CD4-positive, alpha-beta T cell (primary cell): ENCODE measurements at regions not wholly inside any gene's neighbourhood (a gene's known extent, or its start where the extent isn't known, plus 50 kb on each side); places are given as distances from the start of the nearest gene placed in this dataset.
"Not testable (repeated sequence)": the region's sequence is repeated elsewhere in the genome, so short reads cannot be mapped to it uniquely, and the experiment has no call there.

Source experiments
- ATAC-seq: fragments of 200-7000 bp; cut with Tn5 transposase; one replicate; pipeline ENCODE4 v1.10.0; 2022; ENCODE audit warnings: mild to moderate bottlenecking; ENCODE audit not compliant: poor library complexity
- CTCF ChIA-PET: fragments of 350-600 bp; sonication (Branson Sonifier 250); formaldehyde crosslinking; loops from one replicate; lab custom pipeline; 2021; ENCODE audit warnings: antibody characterized with exemption, inconsistent platforms; lab: Charles Lee
- POLR2A ChIA-PET: fragments of 350-600 bp; sonication (Branson Sonifier 250); formaldehyde crosslinking; loops from one replicate; lab custom pipeline; 2021; ENCODE audit warnings: antibody characterized with exemption, inconsistent platforms; lab: Charles Lee
- DNase-seq, 14 experiments: peaks; one replicate each; pipeline ENCODE4 v3.0.0-alpha.2; 2013 to 2020; ENCODE audit warnings: mixed read lengths in 2 of 14
- H3K27ac ChIP-seq, 2 donors: one replicate each; pipeline versions ENCODE4 v1.5.1 to v1.7.0; 2013; ENCODE audit warnings: low read length in 2 of 2, low read depth in 1 of 2, mild to moderate bottlenecking in 1 of 2
- H3K27me3 ChIP-seq, 2 experiments: 1 replicate in 1 of 2; 2 replicates in 1 of 2; pipeline versions ENCODE4 v1.6.1 to v1.7.0; 2013; ENCODE audit warnings: low read length in 2 of 2, control low read depth in 1 of 2, mild to moderate bottlenecking in 1 of 2, moderate library complexity in 1 of 2; ENCODE audit not compliant: insufficient read depth in 2 of 2, control insufficient read depth in 1 of 2
- H3K36me3 ChIP-seq: one replicate; pipeline ENCODE4 v1.6.1; 2013; ENCODE audit warnings: low read length, control low read depth; ENCODE audit not compliant: insufficient read depth
- H3K4me1 ChIP-seq: one replicate; pipeline ENCODE4 v1.6.1; 2013; ENCODE audit warnings: low read length, control low read depth; ENCODE audit not compliant: insufficient read depth
- H3K4me3 ChIP-seq: one replicate; pipeline ENCODE4 v1.5.1; 2013; ENCODE audit warnings: mild to moderate bottlenecking, low read length, moderate library complexity
- H3K9me3 ChIP-seq, 2 experiments: 1 replicate in 1 of 2; 2 replicates in 1 of 2; pipeline versions ENCODE4 v1.6.1 to v1.7.0; 2013; ENCODE audit warnings: low read length in 2 of 2, mild to moderate bottlenecking in 2 of 2, control low read depth in 1 of 2, moderate library complexity in 1 of 2; ENCODE audit not compliant: control insufficient read depth in 1 of 2, insufficient read depth in 1 of 2
- H3K27ac Mint-ChIP-seq: one replicate; pipeline ENCODE4 v1.8.0; 2020; ENCODE audit warnings: mixed read lengths
- H3K27me3 Mint-ChIP-seq: one replicate; pipeline ENCODE4 v1.8.0; 2021; ENCODE audit warnings: mixed read lengths
- H3K36me3 Mint-ChIP-seq: one replicate; pipeline ENCODE4 v1.8.0; 2021; ENCODE audit warnings: low read depth, mixed read lengths
- H3K4me1 Mint-ChIP-seq: one replicate; pipeline ENCODE4 v1.8.0; 2021; ENCODE audit warnings: low read depth, mixed read lengths
- H3K4me3 Mint-ChIP-seq: one replicate; pipeline ENCODE4 v1.8.0; 2020; ENCODE audit warnings: mild to moderate bottlenecking, mixed read lengths
- H3K9me3 Mint-ChIP-seq: one replicate; pipeline ENCODE4 v1.8.0; 2020; ENCODE audit warnings: mixed read lengths
- CTCF ChIP-seq: fragments of 200-600 bp; IDR thresholded peaks from one replicate; pipeline ENCODE4 v1.8.0; 2022; ENCODE audit warnings: antibody characterized with exemption, mild to moderate bottlenecking
- intact Hi-C, 2 experiments: fragments of 100-400 bp; cut with DNase I in 1 of 2; cut with micrococcal nuclease in 1 of 2; formaldehyde crosslinking; loops; one replicate each; pipeline versions ENCODE4 v1.15.1 to v1.9.0; 2023 to 2025; cut with DNase I, micrococcal nuclease

- Histone ChIP-seq H3K27me3 (no peaks in the 10 kb centered on the region), H3K27ac (no peak overlapping the region), H3K4me1 (no peaks in the 10 kb centered on the region), H3K36me3 (no peaks in the 10 kb centered on the region), H3K9me3 (peaks cover 0 to 10% of the 10 kb centered on the region in 2 experiments), H3K4me3 (no peak overlapping the region)
- no peak overlapping the region for H3K4me3 Mint-ChIP-seq
- no peaks in the 10 kb centered on the region for H3K36me3 Mint-ChIP-seq
- no peaks in the 10 kb centered on the region for H3K4me1 Mint-ChIP-seq
- no peak for DNase-seq
- POLR2A ChIA-PET: no interaction called here
- H3K9me3 Mint-ChIP-seq: peaks cover 15% of the 10 kb centered on the region
- H3K27me3 Mint-ChIP-seq: no peaks in the 10 kb centered on the region
- H3K27ac Mint-ChIP-seq: no peak overlapping the region
- CTCF ChIA-PET: no interaction called here
- intact Hi-C loops: no loop called here
- ATAC-seq: no peak
- TF ChIP-seq CTCF: no peak
Observed at GRCh38 chr10:37067576-37067975, 57.8 kb upstream of the ANKRD30A start.

- H3K36me3 Mint-ChIP-seq, CTCF ChIA-PET, H3K27ac Mint-ChIP-seq, ATAC-seq, H3K4me1 ChIP-seq, POLR2A ChIA-PET, H3K4me1 Mint-ChIP-seq, H3K27me3 Mint-ChIP-seq, H3K36me3 ChIP-seq, intact Hi-C loops, H3K27me3 ChIP-seq, H3K27ac ChIP-seq, DNase-seq, H3K4me3 Mint-ChIP-seq, H3K4me3 ChIP-seq: not testable (repeated sequence)
- peaks cover 17% of the 10 kb centered on the region for H3K9me3 Mint-ChIP-seq
- peaks cover 0 to 11% of the 10 kb centered on the region in 2 experiments for H3K9me3 ChIP-seq
Observed at GRCh38 chr10:37062296-37062695, 63.1 kb upstream of the ANKRD30A start.

- TF ChIP-seq CTCF: no peak
- no peak overlapping the region for H3K4me3 ChIP-seq
- Mint-ChIP-seq H3K9me3 (peaks cover 9% of the 10 kb centered on the region), H3K27me3 (no peaks in the 10 kb centered on the region), H3K36me3 (no peaks in the 10 kb centered on the region), H3K27ac (no peak overlapping the region), H3K4me3 (no peak overlapping the region), H3K4me1 (no peaks in the 10 kb centered on the region)
- intact Hi-C loops: no loop called here
- no peaks in the 10 kb centered on the region for H3K27me3 ChIP-seq
- ATAC-seq (no peak), DNase-seq (no peak)
- CTCF ChIA-PET: no interaction called here
- H3K36me3 ChIP-seq: no peaks in the 10 kb centered on the region
- peaks cover 0 to 4% of the 10 kb centered on the region in 2 experiments for H3K9me3 ChIP-seq
- POLR2A ChIA-PET: no interaction called here
- no peaks in the 10 kb centered on the region for H3K4me1 ChIP-seq
- H3K27ac ChIP-seq: no peak overlapping the region
Observed at GRCh38 chr10:37057261-37057660, 68.1 kb upstream of the ANKRD30A start.

- ATAC-seq: no peak
- intact Hi-C loops: no loop called here
Observed at GRCh38 chr10:37053476-37053875, 71.9 kb upstream of the ANKRD30A start.

GRCh38 chr10:37049982-37050381 is 75.4 kb upstream of the ANKRD30A start:
- H3K4me1 Mint-ChIP-seq, H3K4me3 ChIP-seq, H3K36me3 ChIP-seq, H3K36me3 Mint-ChIP-seq, POLR2A ChIA-PET, H3K27ac Mint-ChIP-seq, H3K4me3 Mint-ChIP-seq, intact Hi-C loops, H3K27me3 ChIP-seq, ATAC-seq, H3K4me1 ChIP-seq, CTCF ChIA-PET, H3K27ac ChIP-seq, H3K9me3 ChIP-seq, DNase-seq, H3K27me3 Mint-ChIP-seq: not testable (repeated sequence)
- peaks cover 16% of the 10 kb centered on the region for H3K9me3 Mint-ChIP-seq

More at GRCh38 chr10:37053476-37053875, 71.9 kb upstream of the ANKRD30A start:
- Mint-ChIP-seq H3K4me1 (no peaks in the 10 kb centered on the region), H3K27me3 (no peaks in the 10 kb centered on the region), H3K9me3 (peaks cover 16% of the 10 kb centered on the region), H3K27ac (no peak overlapping the region), H3K36me3 (no peaks in the 10 kb centered on the region), H3K4me3 (no peak overlapping the region)
- Histone ChIP-seq H3K27me3 (no peaks in the 10 kb centered on the region), H3K4me1 (no peaks in the 10 kb centered on the region), H3K9me3 (peaks cover 0 to 5% of the 10 kb centered on the region in 2 experiments), H3K36me3 (no peaks in the 10 kb centered on the region), H3K27ac (no peak overlapping the region), H3K4me3 (no peak overlapping the region)
- TF ChIP-seq CTCF: no peak
- CTCF ChIA-PET: no interaction called here
- DNase-seq: no peak
- POLR2A ChIA-PET: no interaction called here
